GM21619 (cell line): ENCODE measurements at regions not wholly inside any gene's neighbourhood (a gene's known extent, or its start where the extent isn't known, plus 50 kb on each side); places are given as distances from the start of the nearest gene placed in this dataset.

ENCODE experiments used
- ATAC-seq: cut with Tn5 transposase; IDR thresholded peaks from one replicate; pipeline ENCODE4 v1.9.1; 2021; ENCODE audit not compliant: unreplicated experiment

DNA sequence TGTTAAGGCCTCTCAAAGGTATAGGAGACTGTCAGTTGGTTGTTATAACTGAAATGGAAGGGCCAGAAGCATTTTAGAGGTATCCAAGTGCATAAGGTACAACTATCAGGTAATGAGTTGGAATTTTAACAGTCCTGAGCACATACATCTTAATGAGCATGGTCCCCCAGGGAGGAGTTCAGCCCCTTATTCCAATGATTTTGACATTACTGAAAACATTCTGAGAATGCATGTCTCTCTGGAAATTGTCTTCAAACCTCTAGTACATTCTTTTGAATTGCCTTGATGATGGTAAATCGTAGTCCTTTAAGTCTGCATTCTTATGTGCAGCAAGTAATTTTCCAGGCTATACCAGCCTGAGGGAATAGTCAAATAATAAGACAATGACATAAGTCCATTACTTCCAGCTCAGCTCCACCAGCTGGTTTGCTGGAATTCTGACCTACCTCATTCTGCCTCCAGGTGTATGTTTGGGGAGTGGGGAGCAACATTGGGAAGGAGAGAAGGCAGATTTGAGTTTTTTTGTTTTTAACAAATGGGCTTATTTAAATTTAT, 239.2 kb downstream of the MSRB3 start:
- no peak for ATAC-seq

DNA sequence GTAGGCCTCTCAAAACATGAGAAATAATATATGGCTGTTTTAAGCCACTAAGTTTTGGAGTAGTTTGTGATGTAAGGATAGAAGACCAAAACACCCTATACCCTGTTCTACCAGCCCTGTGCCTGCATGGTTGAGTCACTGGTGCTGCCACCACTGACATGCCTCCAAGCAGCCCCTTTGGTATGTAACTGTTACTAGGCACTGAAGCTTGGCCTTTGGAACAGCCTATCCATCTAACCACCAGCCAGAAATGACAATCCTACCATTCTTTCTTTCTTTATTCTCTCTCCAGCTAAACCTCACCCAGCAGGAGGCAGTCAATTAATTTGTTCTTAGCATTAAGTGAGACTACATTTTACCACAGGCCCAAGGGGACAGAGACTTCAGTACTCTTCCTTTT, 240.3 kb downstream of the MSRB3 start:
- no peak for ATAC-seq

- no peak for ATAC-seq
These were observed 242.2 kb downstream of the MSRB3 start for GRCh38 chr12:65520658-65521057.

DNA sequence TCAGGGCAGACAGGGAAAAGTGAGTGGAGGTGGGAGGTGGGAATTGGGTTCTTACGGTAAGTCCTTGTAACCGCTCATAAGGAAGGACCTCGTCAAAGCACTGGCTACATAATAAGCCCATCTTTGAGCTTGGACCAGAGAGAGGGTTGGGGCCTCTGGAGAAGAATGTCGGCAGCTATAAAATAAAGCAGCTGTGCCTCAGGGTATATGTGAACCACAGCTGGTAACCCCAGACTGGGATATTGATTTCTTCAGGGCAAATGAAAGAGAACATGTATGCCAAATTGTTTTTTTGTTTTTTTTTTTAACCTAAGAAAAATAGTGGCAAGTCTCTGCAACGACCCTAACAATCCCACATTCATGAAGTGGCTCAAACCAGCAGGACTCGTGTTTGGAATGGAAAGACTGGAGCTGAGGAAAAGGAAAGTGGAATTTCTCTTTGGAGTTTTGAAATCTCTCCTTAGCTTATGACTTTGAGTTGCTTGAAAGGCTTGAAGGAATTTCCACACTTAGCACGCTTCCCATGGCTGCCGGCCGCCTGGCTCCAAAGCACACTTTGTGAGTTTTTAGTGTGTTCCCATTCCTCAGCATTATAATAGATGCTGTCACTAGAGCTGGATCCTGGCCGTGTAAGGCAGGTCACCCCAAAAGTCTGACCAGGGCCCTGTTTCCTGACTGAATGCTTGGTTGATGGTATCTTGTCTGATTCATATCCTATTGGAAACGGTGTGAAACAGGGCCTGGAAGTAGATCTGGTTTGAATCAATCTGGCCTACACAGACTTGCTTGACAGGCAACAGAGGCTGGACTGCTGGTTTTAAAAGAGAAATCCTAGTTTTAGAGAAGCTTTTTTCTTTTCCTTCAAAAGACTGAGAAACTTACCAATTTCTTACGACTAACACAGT, 244.7 kb downstream of the MSRB3 start:
- ATAC-seq = no peak

- no peak for ATAC-seq
These were observed 246.2 kb downstream of the MSRB3 start for GRCh38 chr12:65524666-65525065.

DNA sequence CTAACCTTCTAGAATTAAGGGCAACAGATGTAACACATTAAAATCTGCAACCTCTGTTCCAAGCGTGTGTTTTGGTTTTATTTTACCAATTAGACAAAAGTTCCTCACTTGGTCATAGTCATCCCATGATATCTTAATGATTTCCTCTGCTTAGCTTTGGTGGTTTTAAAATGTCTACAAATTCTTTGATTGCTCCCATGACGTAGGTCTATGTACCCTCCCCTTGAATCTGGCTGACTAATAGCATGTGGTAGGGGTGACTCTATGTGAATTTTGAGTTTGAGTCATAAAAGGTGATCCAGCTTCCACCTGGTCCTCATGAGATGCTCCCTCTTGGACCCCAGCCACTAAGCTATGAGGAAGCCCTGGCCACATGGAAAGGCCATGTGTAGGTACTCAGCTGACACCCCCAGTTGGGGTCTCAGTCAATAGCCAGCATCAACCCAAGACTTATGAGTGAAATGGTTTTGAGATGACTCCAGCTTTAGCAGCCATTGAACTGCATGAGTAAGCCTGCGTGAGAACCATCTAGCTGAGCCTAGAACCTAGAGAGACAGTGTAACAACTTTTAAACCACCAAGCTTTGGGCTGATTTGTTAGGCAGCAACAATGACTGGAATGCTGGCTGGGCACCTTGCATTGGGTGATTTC, 247.1 kb downstream of the MSRB3 start:
- ATAC-seq = no peak

DNA sequence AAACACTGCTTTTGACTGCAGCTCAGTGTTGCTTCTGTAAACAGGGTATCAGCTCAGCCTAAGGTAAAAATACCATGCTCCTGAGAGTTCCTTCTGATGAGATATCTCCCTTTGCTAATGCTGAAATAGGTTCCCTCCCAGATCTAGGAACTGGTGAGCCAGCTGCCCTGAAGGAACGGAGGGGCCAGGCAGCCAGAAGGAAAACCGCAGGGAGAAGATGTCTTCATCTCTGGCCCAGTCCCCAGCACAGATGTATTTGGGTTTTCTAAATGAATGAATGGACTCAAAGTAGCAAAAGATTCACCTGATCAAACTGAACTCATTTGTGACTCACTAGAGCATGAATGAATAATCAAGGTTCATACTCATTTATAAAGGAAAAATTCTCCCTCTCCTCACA, 247.8 kb downstream of the MSRB3 start:
- no peak for ATAC-seq

DNA sequence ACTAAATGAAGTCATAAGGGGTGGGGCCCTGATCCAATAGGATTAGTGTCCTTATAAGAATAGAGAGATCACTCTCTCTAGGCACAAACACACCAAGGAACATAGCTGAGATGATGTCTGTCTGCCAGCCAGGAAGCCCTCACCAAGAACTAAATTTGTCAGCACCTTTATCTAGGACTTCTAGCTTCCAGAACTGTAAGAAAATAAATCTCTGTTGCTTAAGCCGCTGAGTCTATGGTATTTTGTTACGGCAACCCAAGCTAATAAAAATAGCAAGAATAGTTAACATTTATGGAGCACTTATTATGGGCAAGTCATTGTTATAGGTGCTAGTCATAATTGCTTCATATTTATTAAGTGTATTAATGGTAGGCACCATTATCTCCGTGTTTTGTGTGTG, 249.6 kb downstream of the MSRB3 start:
- ATAC-seq = no peak

DNA sequence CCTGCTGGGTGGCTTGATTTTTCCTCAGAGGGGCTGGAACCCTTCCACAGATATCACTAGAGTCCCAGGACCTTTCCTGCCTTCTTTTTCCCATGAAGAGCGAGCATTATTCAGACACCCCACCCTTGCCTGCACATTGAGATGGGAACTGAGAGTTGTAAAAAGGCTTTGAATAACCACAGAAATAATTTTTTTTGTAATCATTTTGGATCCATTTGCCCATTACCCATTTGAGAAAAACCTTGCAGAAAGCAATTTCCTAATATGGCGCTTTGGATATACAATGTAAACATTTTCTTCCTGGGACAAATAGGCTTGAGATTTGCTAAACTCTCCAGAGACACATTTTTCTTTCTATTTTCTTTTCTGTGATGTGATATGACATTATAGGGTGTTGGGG, 250.6 kb downstream of the MSRB3 start:
- ATAC-seq = no peak

DNA sequence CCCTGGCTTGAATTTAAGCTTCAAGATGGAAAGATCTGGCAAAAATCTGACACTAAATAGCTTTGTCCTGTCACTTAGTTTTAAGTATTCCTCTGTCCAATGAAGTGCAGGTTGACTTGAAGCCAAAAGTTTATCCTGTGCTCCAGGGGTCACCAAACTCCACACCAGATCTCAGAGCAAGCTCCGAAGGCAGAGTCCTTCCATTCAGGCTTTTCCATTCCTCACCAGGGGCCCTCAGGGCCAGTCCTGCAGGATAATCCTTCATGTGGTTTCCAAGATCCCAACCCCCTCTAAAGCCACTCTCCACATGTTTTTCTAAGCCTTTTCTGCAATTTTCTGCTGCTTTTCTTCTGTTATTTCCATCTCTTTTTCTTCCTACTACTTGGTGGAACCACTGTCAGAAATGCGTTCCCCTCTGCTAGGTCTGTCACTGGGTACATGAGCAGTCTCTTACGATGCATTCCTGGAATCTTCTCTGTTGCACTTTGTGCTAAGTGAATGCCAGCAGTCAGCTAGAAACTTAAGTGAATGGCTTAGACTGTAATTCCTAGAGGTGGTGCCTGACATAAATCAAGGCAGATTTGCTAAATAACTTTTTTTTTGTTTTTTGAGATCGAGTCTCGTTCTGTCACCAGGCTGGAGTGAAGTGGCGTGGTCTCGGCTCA, 251.4 kb downstream of the MSRB3 start:
- ATAC-seq = no peak

GRCh38 chr12:65532162-65532561, 253.7 kb downstream of the MSRB3 start:
- no peak for ATAC-seq

DNA sequence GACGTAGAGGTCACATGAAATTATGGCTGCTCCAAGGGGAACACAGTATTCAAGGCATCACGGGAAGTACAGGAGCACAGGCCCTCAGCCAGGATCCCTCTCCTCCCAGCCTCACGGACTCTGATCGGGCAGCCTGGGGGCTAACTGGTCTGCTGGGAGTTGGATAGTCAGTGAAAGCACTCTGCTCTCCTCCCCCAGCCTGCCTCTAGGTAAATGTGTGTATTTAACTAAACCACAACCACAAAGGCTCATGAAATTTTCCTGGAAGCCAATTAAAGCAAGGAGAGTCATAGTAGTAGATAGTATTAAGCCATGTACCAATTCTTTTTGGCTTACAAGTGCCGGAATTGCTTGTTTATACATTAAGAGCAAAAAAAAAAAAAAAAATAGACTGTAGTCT, 254.3 kb downstream of the MSRB3 start:
- ATAC-seq = no peak

- ATAC-seq = no peak
These were observed 254.8 kb downstream of the MSRB3 start for GRCh38 chr12:65533177-65533883.

GRCh38 chr12:65534238-65534841, 255.9 kb downstream of the MSRB3 start:
- ATAC-seq = no peak

- ATAC-seq = no peak
These were observed 257.5 kb downstream of the MSRB3 start for GRCh38 chr12:65535946-65536345.

DNA sequence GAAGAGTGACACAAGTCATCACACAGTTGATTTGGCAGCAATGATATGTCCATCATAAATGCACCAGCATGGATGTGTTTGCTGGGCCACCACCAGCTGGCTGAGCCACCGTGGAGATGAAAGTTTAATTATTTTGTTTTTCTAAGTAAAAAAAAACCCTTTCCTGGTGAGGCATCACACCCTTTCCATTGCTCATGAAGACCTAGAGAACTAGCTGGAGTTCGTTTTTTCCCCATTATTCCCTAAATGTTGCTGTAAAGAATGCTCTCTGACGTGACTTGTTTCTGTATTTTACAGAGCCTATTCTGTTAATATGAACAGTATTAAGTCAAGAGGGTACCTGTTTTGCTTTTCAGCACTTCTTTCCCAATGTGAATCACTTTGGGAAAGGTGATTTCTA, 257.9 kb downstream of the MSRB3 start:
- no peak for ATAC-seq

- no peak for ATAC-seq
These were observed 258.6 kb downstream of the MSRB3 start for GRCh38 chr12:65536876-65537681.

DNA sequence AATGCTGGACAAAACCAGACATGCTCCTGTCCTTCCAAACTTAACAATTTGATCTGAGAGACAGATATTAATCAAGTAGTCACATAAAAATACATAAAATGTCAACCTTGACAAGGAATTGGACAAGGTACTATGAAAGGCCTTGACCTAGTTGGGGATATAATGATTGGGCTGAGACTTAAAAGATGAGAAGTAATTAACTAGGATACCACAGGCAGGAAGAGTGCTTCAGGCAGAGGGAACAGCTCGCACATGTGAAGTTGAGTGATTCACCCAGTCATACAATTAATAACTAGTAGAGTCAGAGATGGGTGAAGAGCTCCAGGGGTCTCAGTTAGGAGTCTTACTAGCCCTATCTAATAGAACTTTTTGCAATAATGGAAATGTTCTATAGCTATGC, 259.5 kb downstream of the MSRB3 start:
- no peak for ATAC-seq

- ATAC-seq = no peak
These were observed 260.5 kb downstream of the MSRB3 start for GRCh38 chr12:65539023-65539422.

- no peak for ATAC-seq
These were observed 261.7 kb downstream of the MSRB3 start for GRCh38 chr12:65540140-65540539.
